HG02571 (cell line): ENCODE measurements at regions not wholly inside any gene's neighbourhood (a gene's known extent, or its start where the extent isn't known, plus 50 kb on each side); places are given as distances from the start of the nearest gene placed in this dataset.
"Not testable (repeated sequence)": the region's sequence is repeated elsewhere in the genome, so short reads cannot be mapped to it uniquely, and the experiment has no call there.

Source experiments
- ATAC-seq: cut with Tn5 transposase; IDR thresholded peaks from one replicate; pipeline ENCODE4 v1.9.1; 2021; ENCODE audit warnings: mild to moderate bottlenecking, moderate library complexity; ENCODE audit not compliant: unreplicated experiment

DNA sequence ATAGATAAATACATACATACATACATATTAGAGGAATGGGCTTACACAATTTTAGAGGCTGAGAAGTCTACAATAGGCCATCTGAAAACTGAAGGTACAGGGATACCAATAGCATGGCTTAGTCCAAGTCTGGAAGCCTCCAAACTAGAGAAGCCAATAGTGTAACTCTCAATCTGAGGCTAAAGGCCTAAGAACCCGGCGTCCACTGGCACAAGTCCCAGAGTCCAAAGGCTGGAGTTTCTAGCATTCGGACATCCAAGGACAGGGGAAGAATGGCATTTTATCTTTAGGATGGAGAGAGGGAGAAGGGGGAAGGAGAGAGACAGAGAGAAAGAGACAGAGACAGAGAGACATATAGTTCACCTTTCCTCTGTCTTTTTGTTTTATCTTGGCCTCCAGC lies 63.7 kb upstream of the SYT4 start:
- ATAC-seq = no peak

DNA sequence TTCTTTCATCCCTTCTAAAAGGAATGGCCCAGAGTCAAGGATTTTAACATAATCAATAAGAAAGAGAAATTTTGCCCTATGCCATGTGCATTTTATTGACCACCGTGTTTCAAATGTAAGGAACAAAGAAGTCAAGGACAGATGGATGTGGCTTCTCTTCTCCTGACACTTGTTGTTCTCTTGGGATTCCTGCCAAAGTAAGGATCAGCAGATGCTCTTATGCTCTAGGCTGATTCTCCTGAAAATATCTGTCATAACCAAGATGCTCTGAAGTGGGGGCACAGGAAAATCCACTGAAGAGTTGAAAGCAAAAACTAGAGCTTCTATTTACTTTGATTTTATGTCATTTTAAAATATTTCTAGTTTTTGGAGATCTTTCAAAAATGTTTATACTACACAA lies 72.9 kb upstream of the SYT4 start:
- no peak for ATAC-seq

DNA sequence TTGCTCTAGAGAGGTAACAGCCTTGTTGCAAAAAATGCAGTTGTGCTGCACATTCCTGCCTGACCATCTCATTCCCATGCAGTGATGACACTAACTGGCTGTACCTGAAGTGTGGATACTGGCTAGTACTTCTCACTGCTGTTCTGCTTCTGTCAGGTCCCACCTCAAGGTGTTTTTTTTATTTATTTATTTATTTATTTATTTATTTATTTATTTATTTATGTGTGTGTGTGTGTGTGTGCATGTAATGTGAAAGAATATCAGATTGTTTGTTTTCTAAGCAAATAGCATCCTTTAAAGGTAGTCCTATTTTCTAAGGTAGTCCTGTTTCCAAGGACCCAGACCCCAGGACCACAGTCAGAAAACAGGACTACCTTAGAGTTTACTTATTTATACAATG lies 87.2 kb upstream of the SYT4 start:
- ATAC-seq = no peak

DNA sequence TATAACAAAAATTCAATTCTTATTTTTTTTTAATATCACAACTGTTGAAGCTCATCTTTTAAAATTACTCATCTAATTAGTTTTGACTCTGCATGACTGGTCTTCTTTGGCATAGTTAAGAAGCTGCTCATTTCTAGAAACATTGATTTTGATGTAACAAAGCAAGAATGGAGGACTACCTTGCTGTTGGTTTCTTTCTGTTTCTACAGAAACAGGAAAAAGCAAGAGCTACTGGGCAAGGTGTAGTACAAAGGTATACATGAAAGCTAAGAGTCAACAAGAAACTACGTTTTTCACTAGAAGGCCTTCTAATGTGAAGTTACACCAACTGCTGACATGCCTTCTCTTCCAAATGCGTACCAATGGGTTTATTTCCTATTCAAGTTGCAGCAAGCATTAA lies 90.6 kb upstream of the SYT4 start:
- no peak for ATAC-seq

DNA sequence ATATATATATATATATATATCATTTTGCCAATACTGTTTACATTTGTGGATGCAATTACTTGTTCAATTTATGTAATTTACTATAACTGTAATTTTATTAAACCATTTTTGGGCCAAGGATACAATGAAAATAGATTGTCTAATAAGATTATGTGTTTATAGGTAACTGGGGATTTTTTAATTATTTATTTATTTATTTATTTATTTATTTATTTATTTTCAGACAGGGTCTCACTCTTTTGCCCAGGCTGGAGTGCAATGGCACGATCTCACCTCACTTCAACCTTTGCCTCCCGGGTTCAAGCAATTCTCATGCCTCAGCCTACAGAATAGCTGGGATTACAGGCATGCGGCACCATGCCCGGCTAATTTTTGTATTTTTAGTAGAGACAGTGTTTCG lies 92.0 kb upstream of the SYT4 start:
- not testable (repeated sequence) for ATAC-seq

DNA sequence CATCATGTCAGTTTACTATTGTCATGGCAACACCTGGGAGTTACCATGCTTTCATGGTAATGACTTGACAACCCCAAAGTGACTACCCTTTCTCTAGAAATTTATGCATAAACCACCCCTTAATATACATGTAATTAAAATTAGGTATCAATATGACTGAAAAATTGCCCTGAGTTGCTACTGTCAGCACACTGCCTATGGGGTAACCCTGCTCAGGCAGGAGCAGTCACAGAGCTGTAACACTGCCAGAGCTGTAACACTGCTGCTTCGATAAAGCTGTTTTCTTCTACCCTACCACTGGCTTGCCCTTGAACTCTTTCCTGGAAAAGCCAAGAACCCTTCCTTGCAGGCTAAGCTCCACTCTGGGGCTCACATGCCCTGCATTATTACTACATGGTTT lies 95.5 kb upstream of the SYT4 start:
- ATAC-seq = no peak

DNA sequence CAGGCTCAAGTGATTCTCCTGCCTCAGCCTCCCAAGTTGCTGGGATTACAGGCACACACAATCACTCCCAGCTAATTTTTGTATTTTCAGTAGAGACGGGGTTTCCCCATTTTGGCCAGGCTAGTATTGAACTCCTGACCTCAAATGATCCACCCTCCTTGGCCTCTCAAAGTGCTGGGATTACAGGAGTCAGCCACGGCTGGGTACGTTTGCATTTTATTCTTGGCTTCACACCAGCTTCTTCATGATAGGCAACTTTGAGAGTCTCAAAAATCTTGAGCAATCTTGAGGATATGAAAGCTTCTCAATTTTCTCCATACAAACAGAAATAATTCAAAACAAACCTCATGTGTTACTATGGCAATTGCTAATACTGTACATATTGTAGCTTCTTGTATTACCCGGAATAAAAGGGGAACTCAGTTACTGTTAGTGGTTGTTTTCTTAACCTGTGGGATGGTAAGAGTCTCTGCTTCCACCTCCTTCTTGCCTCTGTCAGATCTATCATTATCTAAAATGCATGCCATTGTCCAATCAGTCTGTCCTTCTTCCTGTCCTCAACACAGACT lies 102.9 kb upstream of the SYT4 start:
- no peak for ATAC-seq

DNA sequence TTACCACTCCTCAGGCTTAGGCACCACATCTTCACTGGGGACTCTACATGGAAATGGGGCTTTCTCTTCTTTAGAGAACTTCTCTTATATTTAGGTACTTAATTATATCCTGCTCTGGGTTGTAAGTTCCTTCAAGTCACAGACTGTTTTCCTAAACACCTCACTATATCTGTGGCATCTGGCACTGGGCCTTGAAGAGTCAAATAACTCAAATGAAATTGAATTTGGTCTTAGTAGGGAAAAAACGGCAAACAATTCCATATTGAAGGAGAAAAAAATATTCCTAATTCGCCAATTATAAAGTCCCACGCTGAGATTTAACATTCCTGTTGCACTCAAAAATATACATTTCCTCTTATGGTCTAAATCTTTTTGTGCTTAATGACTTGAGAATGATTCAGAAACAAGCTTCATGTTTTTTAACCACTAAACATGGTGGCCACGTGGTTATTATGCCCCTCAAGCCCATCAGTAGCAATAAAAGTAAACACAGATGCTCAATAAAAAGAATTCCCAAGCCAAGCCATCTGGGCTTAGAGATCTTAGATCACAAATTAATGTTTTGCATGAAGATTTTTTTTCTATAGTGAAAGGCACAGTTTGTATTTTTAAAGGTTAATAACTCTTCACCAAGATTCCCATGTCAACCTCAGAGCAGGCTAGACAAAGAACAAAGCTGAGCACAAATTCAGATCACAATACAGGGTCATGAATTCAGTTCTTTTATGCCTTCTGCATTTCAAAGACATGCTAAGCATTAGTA lies 105.5 kb upstream of the SYT4 start:
- no peak for ATAC-seq

DNA sequence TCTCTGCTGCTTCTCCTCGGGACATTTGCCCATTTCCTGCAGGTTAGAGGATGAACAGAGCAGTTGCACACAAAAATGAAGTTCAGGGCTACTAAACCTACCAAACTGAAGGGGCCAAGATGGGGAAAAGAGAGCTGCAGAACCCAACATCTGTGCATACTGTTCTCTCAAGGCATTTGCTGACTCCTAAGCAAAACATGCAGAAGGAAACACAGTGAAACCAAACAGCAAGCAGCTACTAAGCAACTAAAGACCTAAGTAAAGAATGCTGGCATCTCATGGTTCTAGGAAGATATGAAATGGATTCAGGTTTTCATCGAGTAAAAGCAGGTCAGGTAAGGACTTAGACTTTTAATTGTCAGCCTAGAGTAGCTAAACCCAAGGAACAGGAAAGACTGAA lies 111.9 kb upstream of the SYT4 start:
- no peak for ATAC-seq

DNA sequence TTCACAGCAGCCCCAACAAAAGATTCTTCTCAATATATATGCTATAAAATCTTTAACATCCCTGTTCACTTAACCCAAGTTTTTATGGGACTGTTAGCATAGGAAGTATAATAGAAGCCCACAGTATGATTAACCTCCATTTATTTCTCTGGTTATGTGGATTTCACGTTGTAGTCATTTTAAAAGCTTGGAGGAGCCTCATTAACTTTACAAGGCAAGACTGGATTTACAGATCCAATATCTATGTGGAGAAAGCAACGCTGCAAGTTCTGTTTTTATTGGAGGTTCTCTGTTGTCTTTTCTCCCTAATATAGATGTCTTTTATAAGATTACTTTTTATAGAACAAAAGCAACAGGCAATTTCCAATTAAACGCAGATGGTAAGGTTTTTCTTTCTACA lies 114.9 kb upstream of the SYT4 start:
- ATAC-seq = no peak

DNA sequence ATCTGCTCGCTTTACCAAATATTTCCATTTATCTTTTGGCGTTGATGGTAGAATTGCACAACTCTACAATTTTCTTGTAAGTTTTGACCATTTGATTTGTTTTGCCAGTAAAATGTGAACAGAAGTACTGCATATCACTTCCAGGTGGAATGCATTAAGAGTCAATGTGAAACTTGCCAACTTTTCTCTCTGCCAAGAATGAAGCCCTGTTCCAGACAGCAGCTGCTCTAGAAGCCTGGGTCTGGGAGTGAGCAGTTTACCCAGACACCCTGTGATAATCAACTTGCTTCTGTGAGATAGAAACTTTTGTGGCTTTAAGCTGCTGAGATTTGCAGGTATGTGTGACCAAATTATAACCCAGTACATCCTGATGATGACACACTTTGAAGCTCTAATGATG lies 115.9 kb upstream of the SYT4 start:
- no peak for ATAC-seq

DNA sequence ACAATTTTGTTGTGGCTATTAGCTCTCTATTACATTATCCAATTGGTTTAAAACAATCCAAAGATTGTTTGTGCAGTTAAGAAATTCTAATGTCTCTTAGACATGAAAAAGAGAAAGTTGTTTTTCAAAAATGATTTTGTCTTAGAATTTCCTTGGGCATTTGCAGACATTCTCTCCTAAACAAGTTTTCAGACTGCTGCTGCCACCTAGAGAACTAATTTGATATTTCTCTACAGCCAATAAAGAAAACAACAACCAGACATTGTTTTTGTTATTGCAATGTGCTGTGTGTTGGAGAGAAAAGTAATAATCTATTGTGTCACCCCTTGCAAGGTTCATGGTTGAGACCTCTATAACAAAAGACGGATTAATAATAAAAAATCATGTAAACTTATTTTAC lies 119.0 kb upstream of the SYT4 start:
- no peak for ATAC-seq

DNA sequence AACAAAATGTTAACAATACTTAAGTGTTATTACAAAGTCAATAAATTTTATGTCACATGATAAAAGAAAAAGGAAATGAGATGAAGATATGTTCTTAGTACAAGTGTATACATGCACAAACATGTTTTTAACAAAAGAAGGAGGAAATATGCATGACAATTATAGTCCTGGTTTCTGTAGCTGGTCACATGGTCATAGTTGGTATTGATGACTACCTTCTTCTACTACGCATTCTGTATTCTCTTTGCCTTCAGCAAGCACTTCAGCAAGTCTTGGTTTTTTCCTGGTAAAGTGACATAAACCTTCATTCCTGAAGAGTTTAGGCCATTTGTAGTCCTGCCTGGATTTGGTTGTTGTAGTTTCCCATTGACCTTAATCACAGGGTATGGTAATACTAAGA lies 121.3 kb upstream of the SYT4 start:
- ATAC-seq = no peak

DNA sequence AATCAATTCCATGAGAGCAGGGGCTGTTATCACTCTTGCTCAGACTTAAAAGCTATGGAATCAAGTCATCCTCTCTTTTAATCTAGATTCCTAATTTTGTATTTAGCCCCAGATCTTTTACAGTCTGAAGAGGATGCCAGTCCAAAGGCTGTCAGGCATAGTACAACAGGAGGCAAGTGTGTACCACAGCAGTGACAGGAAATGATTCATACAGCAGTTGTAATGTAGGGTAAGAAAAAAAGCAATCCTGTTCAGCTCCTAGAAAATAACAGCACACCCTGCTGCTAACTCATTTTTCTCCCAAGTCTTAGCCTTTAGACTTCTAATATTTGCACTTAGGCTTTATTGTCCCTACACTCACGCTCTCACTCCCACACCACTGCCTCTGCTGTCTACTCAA lies 127.8 kb upstream of the SYT4 start:
- no peak for ATAC-seq

DNA sequence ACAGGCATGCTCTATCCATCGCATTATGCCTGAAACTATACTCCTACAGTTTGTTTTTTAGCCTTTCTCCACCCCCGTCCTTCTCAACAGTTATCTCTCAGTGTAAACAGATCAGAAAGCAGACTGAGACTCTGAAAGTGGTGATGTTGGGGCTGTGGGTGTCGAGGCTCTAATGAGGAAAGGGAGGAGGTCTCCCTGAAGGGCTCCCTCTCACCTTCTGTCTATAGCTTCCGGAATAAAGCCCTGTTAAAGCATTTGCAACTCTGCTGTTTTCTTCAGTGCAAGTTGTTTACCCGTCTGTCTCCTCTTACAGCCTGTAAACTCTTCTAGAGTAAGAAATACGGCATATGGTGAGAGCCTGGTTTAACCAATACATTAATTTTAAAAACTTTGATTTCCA lies 136.7 kb upstream of the SYT4 start:
- no peak for ATAC-seq

DNA sequence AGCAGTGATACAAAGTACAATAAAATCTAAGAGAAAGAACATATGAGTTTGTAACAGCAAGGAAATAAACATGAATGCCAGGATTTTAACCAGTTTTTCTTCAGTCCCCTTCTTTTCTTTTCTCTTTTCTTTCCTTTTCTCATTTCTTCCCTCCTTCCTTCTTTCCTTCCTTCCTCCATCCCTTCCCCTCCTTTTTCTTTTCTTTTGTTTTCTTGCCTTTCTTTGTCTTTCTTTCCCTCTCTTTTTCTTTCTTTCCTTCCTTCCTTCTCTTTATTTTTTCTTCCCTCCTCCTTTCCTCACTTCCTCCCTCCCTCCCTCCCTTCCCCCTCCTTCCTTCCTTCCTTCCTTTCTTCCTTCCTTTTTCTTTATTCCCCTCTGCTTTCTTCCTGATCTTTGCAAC lies 142.8 kb upstream of the SYT4 start:
- ATAC-seq = no peak

DNA sequence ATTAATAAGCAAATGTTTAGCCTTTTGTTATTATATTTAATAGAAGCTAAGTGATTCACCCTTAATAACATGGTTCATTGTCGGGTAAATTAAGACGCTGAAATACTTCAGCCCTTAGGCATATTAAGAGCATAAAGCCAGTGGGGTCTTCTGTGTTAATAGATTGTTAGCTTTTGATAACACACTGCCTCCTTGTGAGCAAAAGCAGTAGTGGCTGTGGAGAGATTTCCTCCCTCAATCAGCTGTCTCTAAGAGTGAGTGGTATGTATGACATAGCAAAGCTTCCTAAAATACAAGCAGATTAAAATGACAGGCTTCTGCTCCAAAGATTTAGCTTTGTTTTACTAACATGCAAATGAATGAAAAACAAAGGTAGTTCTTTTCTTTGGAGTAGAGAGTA lies 143.7 kb upstream of the SYT4 start:
- no peak for ATAC-seq

DNA sequence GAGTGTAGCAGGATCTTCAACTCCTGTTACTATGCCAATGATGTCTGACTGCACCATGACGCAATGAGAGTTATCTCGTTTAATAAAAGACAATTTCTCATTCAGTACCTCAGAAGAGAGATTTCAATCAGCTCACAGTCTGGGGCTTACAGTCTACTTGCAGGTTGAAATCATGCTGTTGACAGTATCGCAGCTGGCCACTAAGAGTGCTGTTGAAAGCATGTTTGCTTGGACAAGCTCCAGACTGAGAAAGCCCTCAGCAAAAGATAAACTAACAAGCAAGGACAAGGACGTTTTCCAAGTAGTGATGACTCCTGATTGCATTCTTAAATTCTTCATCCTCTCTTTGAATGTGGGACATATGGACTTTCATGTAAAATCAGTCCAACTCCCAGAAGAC lies 145.2 kb upstream of the SYT4 start:
- ATAC-seq = no peak

DNA sequence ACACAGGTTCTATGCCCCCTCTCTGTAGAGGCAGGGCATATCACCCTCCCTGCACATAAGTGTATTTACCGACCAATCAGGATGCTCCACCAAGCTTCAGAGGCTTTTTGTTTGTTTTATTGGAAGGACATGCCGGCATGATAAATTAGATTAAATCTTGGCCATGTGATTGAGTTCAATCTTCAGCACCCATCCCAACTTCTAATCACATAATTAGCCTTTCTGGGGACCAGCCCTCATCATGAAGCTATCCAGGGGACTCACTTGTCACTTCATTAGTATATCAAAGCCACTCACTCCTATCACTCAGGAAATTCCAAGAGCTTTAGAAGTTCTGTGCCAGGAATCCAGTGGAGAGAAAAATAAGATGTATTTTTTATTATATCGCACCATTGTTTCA lies 158.6 kb upstream of the SYT4 start:
- no peak for ATAC-seq

DNA sequence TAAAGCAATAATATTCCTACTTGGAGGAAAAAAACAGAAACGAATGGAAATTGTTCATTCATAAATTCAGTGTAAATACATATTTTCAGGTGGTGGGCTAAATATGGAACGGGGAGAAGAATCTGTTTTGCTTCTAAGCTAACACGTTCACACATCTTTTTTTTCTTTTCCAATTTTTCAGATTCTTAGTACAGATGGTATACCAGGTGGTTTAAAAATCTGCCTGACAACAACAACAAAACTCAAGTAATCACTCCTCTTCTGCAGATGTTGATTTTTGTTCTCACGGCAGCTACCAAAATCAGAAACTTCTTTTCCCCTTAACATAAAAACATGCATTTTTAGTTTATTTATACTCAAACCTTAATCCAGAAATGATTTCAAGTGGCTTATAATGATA lies 164.8 kb upstream of the SYT4 start:
- no peak for ATAC-seq

DNA sequence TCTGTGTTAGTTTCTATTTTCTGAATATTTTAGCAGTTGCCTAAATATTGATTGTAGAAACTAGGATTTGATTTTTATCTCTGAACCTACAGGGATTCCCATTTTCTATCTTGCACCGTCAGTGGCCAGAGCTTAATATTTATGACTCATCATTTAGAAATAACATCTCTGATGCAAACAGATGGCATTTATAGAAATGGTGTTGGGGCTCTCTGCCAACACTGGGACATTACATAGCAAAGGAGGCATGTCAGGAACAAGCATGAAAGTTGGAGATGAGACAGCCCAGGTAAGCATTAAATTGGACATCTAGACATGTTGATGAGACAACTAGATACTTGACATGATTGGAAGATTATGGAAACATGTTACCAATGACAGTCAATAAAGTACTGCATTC lies 165.3 kb upstream of the SYT4 start:
- ATAC-seq = no peak

DNA sequence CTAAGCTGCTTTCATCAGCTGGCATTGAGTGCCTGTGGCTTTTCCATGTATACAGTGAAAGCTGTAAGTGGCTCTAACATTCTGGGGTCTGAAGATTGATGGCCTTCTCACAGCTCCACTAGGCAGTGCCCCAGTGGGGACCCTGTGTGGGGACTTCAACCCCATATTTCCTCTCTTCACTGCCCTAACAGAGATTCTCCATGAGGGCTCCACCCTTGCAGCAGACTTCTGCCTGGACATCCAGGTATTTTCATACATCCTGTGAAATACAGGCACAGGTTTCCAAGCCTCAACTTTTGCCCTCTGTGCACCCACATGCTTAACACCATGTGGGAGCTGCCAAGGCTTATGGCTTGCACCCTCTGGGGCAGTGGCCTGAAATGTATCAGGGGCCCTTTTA lies 188.2 kb upstream of the SYT4 start:
- ATAC-seq = no peak

DNA sequence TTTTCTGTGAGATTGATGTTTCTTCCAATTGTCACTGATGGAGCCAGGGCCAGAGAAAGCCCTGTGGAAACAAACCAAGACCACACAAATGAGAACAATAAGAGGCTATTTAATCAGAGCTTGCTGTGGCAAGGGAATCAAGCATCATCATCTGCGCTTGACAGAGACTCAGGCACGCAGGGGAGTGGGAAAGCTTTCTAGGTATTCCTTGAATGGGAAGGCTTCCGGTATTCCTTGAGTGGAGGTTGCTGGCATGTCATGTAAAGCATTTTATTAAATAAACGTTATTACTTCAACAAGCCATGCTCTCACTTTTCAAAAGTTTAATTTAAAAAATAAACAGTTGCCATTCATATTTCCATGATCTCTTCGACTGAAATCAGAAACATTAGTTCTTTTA lies 194.6 kb upstream of the SYT4 start:
- no peak for ATAC-seq
